GM18511 (cell line): ENCODE measurements at regions not wholly inside any gene's neighbourhood (a gene's known extent, or its start where the extent isn't known, plus 50 kb on each side); places are given as distances from the start of the nearest gene placed in this dataset.

ENCODE experiments used
- ATAC-seq: cut with Tn5 transposase; IDR thresholded peaks from one replicate; pipeline ENCODE4 v1.9.1; 2021; ENCODE audit warnings: mild to moderate bottlenecking, moderate library complexity; ENCODE audit not compliant: unreplicated experiment

GRCh38 chr12:115444346-115444745, 760.4 kb upstream of the TBX3 start:
- no peak for ATAC-seq

GRCh38 chr12:115443351-115443938, 759.5 kb upstream of the TBX3 start:
- no peak for ATAC-seq

GRCh38 chr12:115440438-115440837, 756.5 kb upstream of the TBX3 start:
- ATAC-seq, result no peak

GRCh38 chr12:115439008-115439601, 755.1 kb upstream of the TBX3 start:
- ATAC-seq, result no peak

GRCh38 chr12:115438314-115438713, 754.3 kb upstream of the TBX3 start:
- ATAC-seq, result no peak

GRCh38 chr12:115437061-115437567, 753.1 kb upstream of the TBX3 start:
- ATAC-seq, result no peak

GRCh38 chr12:115433014-115433634, 749.1 kb upstream of the TBX3 start:
- no peak for ATAC-seq

- no peak for ATAC-seq
These were observed 746.7 kb upstream of the TBX3 start for GRCh38 chr12:115430636-115431035.

GRCh38 chr12:115426732-115427131, 742.8 kb upstream of the TBX3 start:
- ATAC-seq, result no peak

- ATAC-seq, result no peak
These were observed 740.0 kb upstream of the TBX3 start for GRCh38 chr12:115424003-115424402.

- no peak for ATAC-seq
These were observed 739.6 kb upstream of the TBX3 start for GRCh38 chr12:115423546-115423987.

GRCh38 chr12:115422845-115423545, 739.0 kb upstream of the TBX3 start:
- no peak for ATAC-seq

GRCh38 chr12:115421796-115422709, 738.1 kb upstream of the TBX3 start:
- no peak for ATAC-seq

- no peak for ATAC-seq
These were observed 737.4 kb upstream of the TBX3 start for GRCh38 chr12:115421350-115421749.

- ATAC-seq, result no peak
These were observed 735.2 kb upstream of the TBX3 start for GRCh38 chr12:115419145-115419646.

GRCh38 chr12:115417610-115418009, 733.6 kb upstream of the TBX3 start:
- no peak for ATAC-seq

- no peak for ATAC-seq
These were observed 732.9 kb upstream of the TBX3 start for GRCh38 chr12:115416869-115417268.

GRCh38 chr12:115413626-115414025, 729.7 kb upstream of the TBX3 start:
- no peak for ATAC-seq

- no peak for ATAC-seq
These were observed 728.9 kb upstream of the TBX3 start for GRCh38 chr12:115412831-115413230.

GRCh38 chr12:115411121-115411520, 727.1 kb upstream of the TBX3 start:
- no peak for ATAC-seq
